GM21367 (cell line): ENCODE measurements at regions not wholly inside any gene's neighbourhood (a gene's known extent, or its start where the extent isn't known, plus 50 kb on each side); places are given as distances from the start of the nearest gene placed in this dataset.
"Not testable (repeated sequence)": the region's sequence is repeated elsewhere in the genome, so short reads cannot be mapped to it uniquely, and the experiment has no call there.

Experiments
- ATAC-seq: cut with Tn5 transposase; IDR thresholded peaks from one replicate; pipeline ENCODE4 v1.9.1; 2021; ENCODE audit not compliant: unreplicated experiment

- ATAC-seq, result no peak
Measured at GRCh38 chr10:130509881-130510689, 373.9 kb downstream of the GLRX3 start.

- no peak for ATAC-seq
Measured at GRCh38 chr10:130510755-130511154, 374.6 kb downstream of the GLRX3 start.

GRCh38 chr10:130511766-130512165, 375.6 kb downstream of the GLRX3 start:
- no peak for ATAC-seq

- no peak for ATAC-seq
Measured at GRCh38 chr10:130512936-130513335, 376.7 kb downstream of the GLRX3 start.

- no peak for ATAC-seq
Measured at GRCh38 chr10:130513686-130514476, 377.7 kb downstream of the GLRX3 start.

- ATAC-seq, result no peak
Measured at GRCh38 chr10:130515670-130516069, 379.5 kb downstream of the GLRX3 start.

- no peak for ATAC-seq
Measured at GRCh38 chr10:130516141-130516735, 380.0 kb downstream of the GLRX3 start.

- not testable (repeated sequence) for ATAC-seq
Measured at GRCh38 chr10:130518921-130519320, 382.7 kb downstream of the GLRX3 start.

- ATAC-seq, result no peak
Measured at GRCh38 chr10:130519791-130520190, 383.6 kb downstream of the GLRX3 start.

- no peak for ATAC-seq
Measured at GRCh38 chr10:130531312-130531711, 395.1 kb downstream of the GLRX3 start.

- no peak for ATAC-seq
Measured at GRCh38 chr10:130541090-130541489, 404.9 kb downstream of the GLRX3 start.

- no peak for ATAC-seq
Measured at GRCh38 chr10:130542761-130543160, 406.6 kb downstream of the GLRX3 start.

- no peak for ATAC-seq
Measured at GRCh38 chr10:130543794-130544193, 407.6 kb downstream of the GLRX3 start.

GRCh38 chr10:130545122-130545521, 408.9 kb downstream of the GLRX3 start:
- no peak for ATAC-seq

- ATAC-seq, result no peak
Measured at GRCh38 chr10:130545697-130546096, 409.5 kb downstream of the GLRX3 start.

GRCh38 chr10:130546841-130547240, 410.6 kb downstream of the GLRX3 start:
- ATAC-seq, result no peak

GRCh38 chr10:130547368-130547767, 411.2 kb downstream of the GLRX3 start:
- ATAC-seq, result no peak

GRCh38 chr10:130550952-130551674, 414.9 kb downstream of the GLRX3 start:
- no peak for ATAC-seq

- ATAC-seq, result no peak
Measured at GRCh38 chr10:130551676-130552075, 415.5 kb downstream of the GLRX3 start.

GRCh38 chr10:130553826-130554225, 417.6 kb downstream of the GLRX3 start:
- no peak for ATAC-seq
